H1 (cell line): ENCODE measurements at regions not wholly inside any gene's neighbourhood (a gene's known extent, or its start where the extent isn't known, plus 50 kb on each side); places are given as distances from the start of the nearest gene placed in this dataset.
A peak's percentile ranks its signal among the peaks of the same experiment; 100 is the strongest.

Experiments
- CTCF ChIA-PET: fragments of 300-600 bp; sonication (Branson Sonifier 250); formaldehyde crosslinking; loops from one replicate; lab custom pipeline; 2021; ENCODE audit not compliant: partially characterized antibody; lab: Charles Lee
- POLR2A ChIA-PET: fragments of 300-600 bp; sonication (Branson Sonifier 250); formaldehyde crosslinking; loops from one replicate; lab custom pipeline; 2021; ENCODE audit warnings: inconsistent platforms; ENCODE audit not compliant: partially characterized antibody; lab: Charles Lee
- DNase-seq, 2 experiments: peaks; one replicate each; pipeline versions ENCODE4 v3.0.0 to v3.0.0-alpha.2; 2010 to 2022; ENCODE audit warnings: low spot score in 2 of 2, low read depth in 1 of 2, mixed read lengths in 1 of 2
- FAIRE-seq: peaks from 2 replicates; lab custom pipeline; 2011; peaks lifted over from hg19 to GRCh38; lab: Jason Lieb, UNC
- H2AFZ ChIP-seq: 2 replicates; pipeline ENCODE4 v1.8.1; 2012; ENCODE audit warnings: low read length, inconsistent platforms
- H2AK5ac ChIP-seq: 2 replicates; pipeline ENCODE4 v1.6.1; 2013; ENCODE audit warnings: low read depth, low read length
- H2BK120ac ChIP-seq: replicated peaks from 2 replicates; pipeline ENCODE3; 2013; ENCODE audit warnings: low read depth, low read length, inconsistent platforms
- H2BK12ac ChIP-seq: 2 replicates; pipeline ENCODE4 v1.6.1; 2013; ENCODE audit warnings: low read depth, low read length
- H2BK15ac ChIP-seq: 2 replicates; pipeline ENCODE4 v1.6.1; 2013; ENCODE audit warnings: low read length
- H2BK20ac ChIP-seq: 2 replicates; pipeline ENCODE4 v1.6.1; 2013; ENCODE audit warnings: low read length
- H2BK5ac ChIP-seq: 2 replicates; pipeline ENCODE4 v1.6.1; 2013; ENCODE audit warnings: low read depth, low read length
- H3K14ac ChIP-seq: 2 replicates; pipeline ENCODE4 v1.6.1; 2013; ENCODE audit warnings: inconsistent platforms; ENCODE audit not compliant: insufficient read length
- H3K18ac ChIP-seq: 2 replicates; pipeline ENCODE4 v1.6.1; 2013; ENCODE audit warnings: low read length; ENCODE audit errors: extremely low read depth
- H3K23ac ChIP-seq: 2 replicates; pipeline ENCODE4 v1.6.1; 2013; ENCODE audit warnings: inconsistent platforms; ENCODE audit not compliant: insufficient read length
- H3K23me2 ChIP-seq: 2 replicates; pipeline ENCODE4 v1.6.1; 2013; ENCODE audit warnings: low read depth, low read length
- H3K27ac ChIP-seq: 2 replicates; pipeline ENCODE4 v1.6.1; 2011; ENCODE audit warnings: low read depth, low read length, inconsistent platforms
- H3K27me3 ChIP-seq, 4 experiments: replicated peaks in 1 of 4; 1 replicate in 1 of 4; 2 replicates in 3 of 4; pipeline versions ENCODE4 v1.6.1 to v1.8.1; 2011 to 2013; ENCODE audit warnings: low read length in 3 of 4, mild to moderate bottlenecking in 3 of 4, inconsistent platforms in 2 of 4, mixed read lengths in 2 of 4, moderate library complexity in 1 of 4; ENCODE audit not compliant: control insufficient read depth in 3 of 4, insufficient read depth in 3 of 4; ENCODE audit errors: extremely low read depth in 1 of 4
- H3K36me3 ChIP-seq, 4 experiments: 2 replicates each; pipeline versions ENCODE4 v1.6.1 to v1.8.1; 2011 to 2013; ENCODE audit warnings: mild to moderate bottlenecking in 4 of 4, low read length in 3 of 4, moderate library complexity in 2 of 4, control low read depth in 1 of 4, inconsistent platforms in 1 of 4; ENCODE audit not compliant: insufficient read depth in 4 of 4, control insufficient read depth in 2 of 4
- H3K4ac ChIP-seq: replicated peaks from 2 replicates; pipeline ENCODE3; 2013; ENCODE audit warnings: low read length, low read depth, mixed read lengths, inconsistent platforms; ENCODE audit not compliant: insufficient read length
- H3K4me1 ChIP-seq, 4 experiments: replicated peaks in 1 of 4; 1 replicate in 1 of 4; 2 replicates in 3 of 4; pipeline versions ENCODE4 v1.6.1 to v1.8.1; 2011 to 2013; ENCODE audit warnings: low read length in 3 of 4, inconsistent platforms in 2 of 4, mixed read lengths in 1 of 4; ENCODE audit not compliant: insufficient read depth in 4 of 4, control insufficient read depth in 3 of 4
- H3K4me2 ChIP-seq, 2 experiments: 2 replicates each; pipeline versions ENCODE4 v1.6.1 to v1.8.1; 2011 to 2013; ENCODE audit warnings: low read depth in 2 of 2, low read length in 2 of 2, control low read depth in 1 of 2, inconsistent platforms in 1 of 2, mild to moderate bottlenecking in 1 of 2; ENCODE audit not compliant: insufficient read depth in 1 of 2
- H3K4me3 ChIP-seq, 4 experiments: fragments of 200-600, 300-600 bp in 1 of 4; sonication (generic), shearing (Covaris generic), sonication (Bioruptor Twin) in 1 of 4; 2 replicates each; pipeline versions ENCODE4 v1.5.1 to v1.8.1; 2011 to 2016; ENCODE audit warnings: low read length in 4 of 4, low read depth in 3 of 4, control low read depth in 2 of 4, inconsistent platforms in 2 of 4, mild to moderate bottlenecking in 2 of 4, mixed read lengths in 1 of 4, moderate library complexity in 1 of 4; ENCODE audit not compliant: insufficient read depth in 2 of 4; ENCODE audit errors: extremely low read depth in 1 of 4
- H3K56ac ChIP-seq: replicated peaks from 2 replicates; pipeline ENCODE3; 2013; ENCODE audit warnings: low read depth, mild to moderate bottlenecking, mixed read lengths, low read length, inconsistent platforms; ENCODE audit not compliant: insufficient read length
- H3K79me1 ChIP-seq: 2 replicates; pipeline ENCODE4 v1.6.1; 2013; ENCODE audit warnings: low read depth, low read length, control low read depth
- H3K79me2 ChIP-seq, 2 experiments: 2 replicates each; pipeline versions ENCODE4 v1.6.1 to v1.8.1; 2012 to 2013; ENCODE audit warnings: low read length in 2 of 2, mild to moderate bottlenecking in 2 of 2, inconsistent platforms in 1 of 2; ENCODE audit not compliant: insufficient read depth in 2 of 2, control insufficient read depth in 1 of 2
- H3K9ac ChIP-seq, 4 experiments: replicated peaks in 1 of 4; 1 replicate in 1 of 4; 2 replicates in 3 of 4; pipeline versions ENCODE4 v1.6.1 to v1.8.1; 2011 to 2013; ENCODE audit warnings: low read depth in 3 of 4, low read length in 3 of 4, control low read depth in 2 of 4, mild to moderate bottlenecking in 2 of 4, moderate library complexity in 2 of 4, inconsistent platforms in 1 of 4; ENCODE audit errors: extremely low read depth in 1 of 4
- H3K9me3 ChIP-seq, 2 experiments: 2 replicates each; pipeline versions ENCODE4 v1.6.1 to v1.8.1; 2012 to 2013; ENCODE audit warnings: mild to moderate bottlenecking in 2 of 2, moderate library complexity in 2 of 2, control low read depth in 1 of 2, inconsistent platforms in 1 of 2, low read depth in 1 of 2, low read length in 1 of 2, mixed read lengths in 1 of 2; ENCODE audit not compliant: insufficient read depth in 2 of 2
- H4K20me1 ChIP-seq, 2 experiments: replicated peaks in 1 of 2; 2 replicates each; pipeline versions ENCODE3 to v1.8.1; 2011 to 2013; ENCODE audit warnings: inconsistent platforms in 2 of 2, low read length in 2 of 2, mild to moderate bottlenecking in 1 of 2; ENCODE audit not compliant: insufficient read depth in 2 of 2, control insufficient read depth in 1 of 2
- H4K5ac ChIP-seq: 2 replicates; pipeline ENCODE4 v1.6.1; 2013; ENCODE audit warnings: low read length, low read depth, mixed read lengths, inconsistent platforms; ENCODE audit not compliant: insufficient read length
- H4K8ac ChIP-seq: 2 replicates; pipeline ENCODE4 v1.8.0; 2013; ENCODE audit warnings: mild to moderate bottlenecking, moderate library complexity, low read length, inconsistent platforms; ENCODE audit not compliant: insufficient read depth; ENCODE audit errors: extremely low read depth
- H4K91ac ChIP-seq: replicated peaks from 2 replicates; pipeline ENCODE3; 2013; ENCODE audit warnings: low read length, mixed read lengths, inconsistent platforms; ENCODE audit not compliant: insufficient read length
- BCL11A ChIP-seq, 2 experiments: IDR thresholded peaks; one replicate each; pipeline ENCODE4 v1.6.1; 2011; ENCODE audit warnings: low read depth in 2 of 2, low read length in 2 of 2, mild to moderate bottlenecking in 2 of 2
- CHD1 ChIP-seq: IDR thresholded peaks from 2 replicates; pipeline ENCODE4 v1.6.1; 2012; ENCODE audit warnings: low read depth, low read length, improper control_type of control experiment
- KDM1A ChIP-seq: fragments of 200-600, 300-600 bp; sonication (generic); IDR thresholded peaks from 2 replicates; pipeline ENCODE4 v1.7.1; 2016; ENCODE audit warnings: mild to moderate bottlenecking, low read length, borderline replicate concordance
- RFX5 ChIP-seq: IDR thresholded peaks from 2 replicates; pipeline ENCODE4 v1.6.1; 2011; ENCODE audit warnings: low read depth, low read length, improper control_type of control experiment, borderline replicate concordance
- TAF7 ChIP-seq: optimal IDR thresholded peaks from 2 replicates; pipeline ENCODE3; 2011; ENCODE audit warnings: low read depth, mild to moderate bottlenecking, inconsistent platforms, low read length, moderate library complexity, borderline replicate concordance
- WGBS, 2 experiments: shearing (Covaris generic) in 1 of 2; methylation state at CpG; one replicate each; pipeline versions ENCODE4 v1.1.6 to v1.1.7; 2013 to 2015; ENCODE audit warnings: low lambda C conversion rate in 2 of 2, mixed read lengths in 2 of 2, inconsistent platforms in 1 of 2, low coverage in 1 of 2, missing lambda C conversion rate in 1 of 2; ENCODE audit not compliant: insufficient replicate concordance in 2 of 2, insufficient coverage in 1 of 2, insufficient read length in 1 of 2; ENCODE audit errors: extremely low coverage in 1 of 2, missing lambda C conversion rate in 1 of 2; 5-methylcytosine and 5-hydroxymethylcytosine counted together
- TF ChIP-seq, protein P1 (sequence below): IDR thresholded peaks from 2 replicates; pipeline ENCODE4 v1.6.1; 2011; ENCODE audit warnings: low read depth, mild to moderate bottlenecking, low read length; ENCODE audit not compliant: insufficient read depth
- TF ChIP-seq, protein P2 (sequence below), 3 experiments: IDR thresholded peaks; 1 replicate in 2 of 3; 2 replicates in 1 of 3; pipeline versions ENCODE4 v1.5.1 to v1.6.1; 2011; ENCODE audit warnings: low read length in 3 of 3, mild to moderate bottlenecking in 3 of 3, inconsistent platforms in 2 of 3, low read depth in 1 of 3, moderate library complexity in 1 of 3; ENCODE audit not compliant: insufficient read depth in 1 of 3; ENCODE audit errors: control extremely low read depth in 1 of 3
- TF ChIP-seq, protein P3 (sequence below): IDR thresholded peaks from 2 replicates; pipeline ENCODE4 v1.6.1; 2012; ENCODE audit warnings: inconsistent platforms

DNA sequence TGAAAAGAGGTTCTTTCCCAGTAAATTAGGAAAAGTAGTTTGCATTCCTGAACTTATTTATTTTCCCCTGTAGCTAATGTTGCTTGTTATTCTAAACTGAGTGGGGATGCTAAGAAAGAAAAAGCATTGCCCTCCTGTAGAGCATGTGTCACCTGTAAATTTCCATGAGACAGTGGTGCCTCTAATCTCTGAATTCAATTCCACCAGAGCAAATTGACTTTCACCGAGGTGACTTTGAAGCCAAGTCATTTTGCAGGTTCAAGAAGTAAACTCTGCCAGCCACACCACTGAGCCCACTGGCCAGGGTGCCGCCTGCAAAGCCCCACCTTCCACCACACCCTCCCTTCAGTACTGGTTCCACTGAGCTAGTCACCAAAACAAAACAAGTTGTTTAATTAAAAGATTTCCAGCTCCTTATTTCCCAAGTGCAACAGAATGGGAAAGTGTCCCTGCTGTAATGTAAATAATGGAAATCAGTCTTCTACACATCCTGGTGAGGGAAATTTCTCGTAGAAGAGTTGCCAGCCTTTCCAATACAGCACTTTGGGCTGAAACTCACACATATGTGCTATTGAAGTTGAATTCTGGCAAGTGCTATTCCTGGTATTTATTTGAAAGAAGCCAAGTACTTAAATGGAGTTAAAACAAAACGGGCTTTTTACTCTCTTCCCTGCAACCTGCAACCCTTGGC lies 254.8 kb downstream of the RNF152 start:
- H2BK20ac ChIP-seq, result no peak overlapping the region
- no peaks in the 10 kb centered on the region for H3K79me1 ChIP-seq
- H3K79me2 ChIP-seq, result no peaks in the 10 kb centered on the region
- no peak overlapping the region for H2BK120ac ChIP-seq
- no peaks in the 10 kb centered on the region for H3K9me3 ChIP-seq
- no peak overlapping the region for H4K91ac ChIP-seq
- no peak overlapping the region for H2BK5ac ChIP-seq
- no peak overlapping the region for H2AK5ac ChIP-seq
- no peak overlapping the region for H4K8ac ChIP-seq
- no peak overlapping the region for H2BK12ac ChIP-seq
- WGBS, 2 experiments, result 17% methylated on average over 4 of the region's 4 CpGs; no CpG with 5 or more reads in 1 of the 2 experiments
- no peak overlapping the region for H3K23ac ChIP-seq
- no peak overlapping the region for H3K14ac ChIP-seq
- peaks cover 14 to 22% (median 19%) of the 10 kb centered on the region in 4 experiments for H3K4me1 ChIP-seq
- H3K4me2 ChIP-seq, result peak overlapping the region; percentile 41 to 59; a peak in 3 of 4 replicates
- H3K9ac ChIP-seq, result no peak overlapping the region
- ChIA-PET CTCF (interaction anchor here (1.0 to 3.7 kb wide), 15 partner anchors 8 to 493 kb away, joined by 3 to 22 read pairs (median 9); no protein-coding TSS in a partner anchor), POLR2A (interaction anchor here (1.4 kb wide), 1 partner anchor 32 kb away, joined by 6 read pairs; no protein-coding TSS in a partner anchor)
- no peak overlapping the region for H4K5ac ChIP-seq
- H3K4ac ChIP-seq, result no peak overlapping the region
- H3K36me3 ChIP-seq, result no peaks in the 10 kb centered on the region
- H3K56ac ChIP-seq, result no peak overlapping the region
- H4K20me1 ChIP-seq, result peaks cover 2 to 3% of the 10 kb centered on the region in 2 experiments
- no peaks in the 10 kb centered on the region for H3K23me2 ChIP-seq
- H3K18ac ChIP-seq, result no peak overlapping the region
- peak overlapping the region in 1 of 4 experiments; percentile 46; a peak in 4 of 8 replicates for H3K4me3 ChIP-seq
- DNase-seq, result peak; percentile 48 to 49
- peak; percentile 91 for FAIRE-seq
- H3K27me3 ChIP-seq, result peaks cover 20 to 39% (median 35%) of the 10 kb centered on the region in 4 experiments
- no peak overlapping the region for H3K27ac ChIP-seq
- no peak overlapping the region for H2AFZ ChIP-seq
- no peak overlapping the region for H2BK15ac ChIP-seq
- TF ChIP-seq, protein P1, sequence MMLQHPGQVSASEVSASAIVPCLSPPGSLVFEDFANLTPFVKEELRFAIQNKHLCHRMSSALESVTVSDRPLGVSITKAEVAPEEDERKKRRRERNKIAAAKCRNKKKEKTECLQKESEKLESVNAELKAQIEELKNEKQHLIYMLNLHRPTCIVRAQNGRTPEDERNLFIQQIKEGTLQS, result no peak
- TF ChIP-seq RFX5 (no peak), BCL11A (IDR thresholded peaks at IDR 0.05; ENCODE audit: low read depth in 2 of 2, low read length in 2 of 2) (peak; percentile 74 to 93), CHD1 (no peak), TAF7 (no peak), KDM1A (no peak)
- TF ChIP-seq, protein P2, sequence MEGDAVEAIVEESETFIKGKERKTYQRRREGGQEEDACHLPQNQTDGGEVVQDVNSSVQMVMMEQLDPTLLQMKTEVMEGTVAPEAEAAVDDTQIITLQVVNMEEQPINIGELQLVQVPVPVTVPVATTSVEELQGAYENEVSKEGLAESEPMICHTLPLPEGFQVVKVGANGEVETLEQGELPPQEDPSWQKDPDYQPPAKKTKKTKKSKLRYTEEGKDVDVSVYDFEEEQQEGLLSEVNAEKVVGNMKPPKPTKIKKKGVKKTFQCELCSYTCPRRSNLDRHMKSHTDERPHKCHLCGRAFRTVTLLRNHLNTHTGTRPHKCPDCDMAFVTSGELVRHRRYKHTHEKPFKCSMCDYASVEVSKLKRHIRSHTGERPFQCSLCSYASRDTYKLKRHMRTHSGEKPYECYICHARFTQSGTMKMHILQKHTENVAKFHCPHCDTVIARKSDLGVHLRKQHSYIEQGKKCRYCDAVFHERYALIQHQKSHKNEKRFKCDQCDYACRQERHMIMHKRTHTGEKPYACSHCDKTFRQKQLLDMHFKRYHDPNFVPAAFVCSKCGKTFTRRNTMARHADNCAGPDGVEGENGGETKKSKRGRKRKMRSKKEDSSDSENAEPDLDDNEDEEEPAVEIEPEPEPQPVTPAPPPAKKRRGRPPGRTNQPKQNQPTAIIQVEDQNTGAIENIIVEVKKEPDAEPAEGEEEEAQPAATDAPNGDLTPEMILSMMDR (IDR thresholded peaks at IDR 0.05; ENCODE audit: control extremely low read depth in 1 of 3, insufficient read depth in 1 of 3, low read depth in 1 of 3, low read length in 3 of 3), result no peak
- TF ChIP-seq, protein P3, sequence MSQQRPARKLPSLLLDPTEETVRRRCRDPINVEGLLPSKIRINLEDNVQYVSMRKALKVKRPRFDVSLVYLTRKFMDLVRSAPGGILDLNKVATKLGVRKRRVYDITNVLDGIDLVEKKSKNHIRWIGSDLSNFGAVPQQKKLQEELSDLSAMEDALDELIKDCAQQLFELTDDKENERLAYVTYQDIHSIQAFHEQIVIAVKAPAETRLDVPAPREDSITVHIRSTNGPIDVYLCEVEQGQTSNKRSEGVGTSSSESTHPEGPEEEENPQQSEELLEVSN, result no peak
